Left ventricle myocardium inferior (tissue), 1 donor: ENCODE measurements at regions not wholly inside any gene's neighbourhood (a gene's known extent, or its start where the extent isn't known, plus 50 kb on each side); places are given as distances from the start of the nearest gene placed in this dataset.

Experiments
- DNase-seq: peaks from one replicate; pipeline ENCODE4 v3.0.0-alpha.2; 2020
- H3K27ac ChIP-seq: fragments of 200-600 bp; replicated peaks from 2 replicates; pipeline ENCODE4 v1.8.0; 2021
- H3K27me3 ChIP-seq: fragments of 200-600 bp; 2 replicates; pipeline ENCODE4 v1.8.0; 2021; ENCODE audit warnings: low read depth
- H3K36me3 ChIP-seq: fragments of 200-600 bp; 2 replicates; pipeline ENCODE4 v1.8.0; 2021
- H3K4me1 ChIP-seq: fragments of 200-600 bp; 2 replicates; pipeline ENCODE4 v1.8.0; 2021
- H3K4me3 ChIP-seq: fragments of 200-600 bp; 2 replicates; pipeline ENCODE4 v1.8.0; 2021; ENCODE audit warnings: mild to moderate bottlenecking, moderate library complexity
- H3K9me3 ChIP-seq: fragments of 200-600 bp; replicated peaks from 2 replicates; pipeline ENCODE4 v1.8.0; 2021
- CTCF ChIP-seq: fragments of 200-600 bp; IDR thresholded peaks from 2 replicates; pipeline ENCODE4 v1.8.0; 2021; ENCODE audit warnings: antibody characterized with exemption, mild to moderate bottlenecking, borderline replicate concordance
- intact Hi-C: fragments of 100-400 bp; cut with micrococcal nuclease; formaldehyde crosslinking; loops from one replicate; pipeline ENCODE4 v1.11.0; 2022
- donor health status: DM: no; HTN: yes; CAD: no; lungs with severe emphysema.

- H3K27ac ChIP-seq = no peak overlapping the region
- H3K4me3 ChIP-seq = no peak overlapping the region
- DNase-seq = no peak
- no peaks in the 10 kb centered on the region for H3K27me3 ChIP-seq
- H3K4me1 ChIP-seq = no peaks in the 10 kb centered on the region
- H3K36me3 ChIP-seq = no peaks in the 10 kb centered on the region
- intact Hi-C loops = no loop called here
- TF ChIP-seq CTCF = no peak
- H3K9me3 ChIP-seq = peaks cover 12% of the 10 kb centered on the region
These were observed 121.2 kb downstream of the THBS2 start for GRCh38 chr6:169132352-169132940.

DNA sequence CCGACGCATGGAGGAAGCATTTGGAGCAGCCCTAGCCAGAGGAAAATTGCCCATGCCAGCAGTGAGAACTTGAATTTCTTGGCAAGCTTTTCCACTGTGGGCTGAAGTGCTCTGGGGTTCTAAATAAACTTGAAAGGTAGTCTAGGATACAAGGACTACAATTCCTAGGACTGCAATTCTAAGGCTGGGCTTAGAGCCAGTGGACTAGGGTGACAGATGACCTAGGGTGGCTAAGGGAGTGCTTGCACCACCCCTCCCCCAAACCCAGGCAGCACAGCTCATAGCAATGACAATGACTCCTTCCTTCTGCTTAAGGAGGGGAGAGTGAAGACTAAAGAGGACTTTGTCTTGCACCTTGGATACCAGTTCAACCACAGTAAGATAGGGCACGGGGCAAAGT, 122.3 kb downstream of the THBS2 start:
- Histone ChIP-seq H3K4me3 (no peak overlapping the region), H3K27ac (no peak overlapping the region), H3K36me3 (no peaks in the 10 kb centered on the region), H3K4me1 (no peaks in the 10 kb centered on the region), H3K9me3 (peaks cover 12% of the 10 kb centered on the region), H3K27me3 (no peaks in the 10 kb centered on the region)
- DNase-seq = no peak
- TF ChIP-seq CTCF = no peak
- intact Hi-C loops = no loop called here

GRCh38 chr6:169130113-169130512, 123.5 kb downstream of the THBS2 start:
- no peak overlapping the region for H3K4me3 ChIP-seq
- no peaks in the 10 kb centered on the region for H3K4me1 ChIP-seq
- intact Hi-C loops = no loop called here
- H3K27ac ChIP-seq = no peak overlapping the region
- H3K9me3 ChIP-seq = peaks cover 12% of the 10 kb centered on the region
- H3K36me3 ChIP-seq = no peaks in the 10 kb centered on the region
- DNase-seq = no peak
- TF ChIP-seq CTCF = no peak
- H3K27me3 ChIP-seq = no peaks in the 10 kb centered on the region

DNA sequence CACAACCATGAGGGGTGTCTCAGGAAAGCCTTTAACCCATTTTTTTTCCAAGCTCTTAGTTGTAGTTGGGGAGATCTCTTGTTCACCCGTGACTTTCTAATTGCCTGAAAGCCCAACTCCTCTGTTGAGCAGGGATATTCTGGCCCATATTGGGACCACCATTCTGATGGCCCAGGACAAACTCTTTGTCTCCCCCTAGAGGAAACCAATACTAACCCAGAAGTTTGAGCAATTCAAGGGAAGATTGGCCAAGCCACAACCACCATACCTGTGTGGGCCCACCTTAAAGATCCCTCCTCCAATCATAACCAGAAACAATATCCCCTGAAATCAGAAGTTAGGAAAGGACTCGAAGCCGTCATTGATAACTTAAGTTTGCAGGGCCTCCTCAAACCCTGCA, 132.6 kb downstream of the THBS2 start:
- Histone ChIP-seq H3K9me3 (peaks cover 7% of the 10 kb centered on the region), H3K27me3 (peaks cover 12% of the 10 kb centered on the region), H3K27ac (no peak overlapping the region), H3K4me3 (no peak overlapping the region), H3K36me3 (no peaks in the 10 kb centered on the region), H3K4me1 (no peaks in the 10 kb centered on the region)
- no peak for DNase-seq
- intact Hi-C loops = no loop called here
- no peak for TF ChIP-seq CTCF

DNA sequence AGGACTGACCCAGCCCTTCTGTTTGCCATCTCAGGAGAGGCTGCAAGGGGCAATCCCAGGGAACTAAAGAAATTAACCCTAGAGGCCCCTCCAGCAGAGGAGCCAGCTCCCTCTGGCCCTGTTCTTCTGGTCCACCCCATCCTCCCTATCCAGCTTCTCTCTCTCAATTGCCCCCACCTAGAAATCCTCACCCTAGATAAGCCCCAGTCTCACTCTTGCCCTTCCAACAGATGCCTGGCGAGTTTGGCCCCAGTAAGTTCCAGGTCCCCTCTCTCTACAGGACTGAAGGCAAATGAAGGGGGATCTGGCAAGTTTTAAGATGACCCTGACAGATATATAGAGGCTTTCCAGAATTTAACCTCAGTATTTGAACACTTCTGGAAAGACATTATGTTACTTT, 134.0 kb downstream of the THBS2 start:
- TF ChIP-seq CTCF = no peak
- Histone ChIP-seq H3K27me3 (peaks cover 12% of the 10 kb centered on the region), H3K4me3 (no peak overlapping the region), H3K4me1 (no peaks in the 10 kb centered on the region), H3K36me3 (no peaks in the 10 kb centered on the region), H3K27ac (no peak overlapping the region), H3K9me3 (peaks cover 7% of the 10 kb centered on the region)
- intact Hi-C loops = no loop called here
- no peak for DNase-seq

GRCh38 chr6:169118346-169118830, 135.3 kb downstream of the THBS2 start:
- no peak for TF ChIP-seq CTCF
- Histone ChIP-seq H3K9me3 (peaks cover 7% of the 10 kb centered on the region), H3K27me3 (peaks cover 12% of the 10 kb centered on the region), H3K4me3 (no peak overlapping the region), H3K27ac (no peak overlapping the region), H3K36me3 (no peaks in the 10 kb centered on the region), H3K4me1 (no peaks in the 10 kb centered on the region)
- intact Hi-C loops = no loop called here
- no peak for DNase-seq
